BJ (cell line): ENCODE measurements at regions not wholly inside any gene's neighbourhood (a gene's known extent, or its start where the extent isn't known, plus 50 kb on each side); places are given as distances from the start of the nearest gene placed in this dataset.

Experiments
- CTCF ChIA-PET: fragments of 350-600 bp; formaldehyde crosslinking; extraction: SDS; loops from one replicate; lab custom pipeline; 2021; ENCODE audit warnings: antibody characterized with exemption, inconsistent platforms; lab: Yijun Ruan, JAX
- POLR2A ChIA-PET: fragments of 300-600 bp; sonication (Branson Sonifier 250); formaldehyde crosslinking; extraction: SDS; loops from one replicate; lab custom pipeline; 2021; ENCODE audit warnings: antibody characterized with exemption; lab: Charles Lee
- DNase-seq: peaks from one replicate; pipeline ENCODE4 v3.0.0-alpha.2; 2011; ENCODE audit warnings: low read depth
- H3K27me3 ChIP-seq: 2 replicates; pipeline ENCODE4 v1.6.0; 2011; ENCODE audit warnings: low read length; ENCODE audit not compliant: control insufficient read depth, insufficient read depth
- H3K36me3 ChIP-seq: 2 replicates; pipeline ENCODE4 v1.5.1; 2011; ENCODE audit warnings: low read length; ENCODE audit not compliant: control insufficient read depth, insufficient read depth
- H3K4me3 ChIP-seq: 2 replicates; pipeline ENCODE4 v1.5.1; 2011; ENCODE audit warnings: low read depth, mild to moderate bottlenecking, control low read depth, low read length
- CTCF ChIP-seq: IDR thresholded peaks from 2 replicates; pipeline ENCODE4 v1.5.1; 2011; ENCODE audit warnings: low read depth, mild to moderate bottlenecking, control low read depth, inconsistent platforms, low read length, moderate library complexity; ENCODE audit not compliant: insufficient read depth

- no peak for TF ChIP-seq CTCF
- Histone ChIP-seq H3K36me3 (no peaks in the 10 kb centered on the region), H3K27me3 (no peaks in the 10 kb centered on the region), H3K4me3 (no peak overlapping the region)
- POLR2A ChIA-PET: no interaction called here
- CTCF ChIA-PET: no interaction called here
- DNase-seq: no peak
These were observed 76.2 kb upstream of the NTRK2 start for GRCh38 chr9:84593352-84593751.

GRCh38 chr9:84597131-84597530 lies 72.4 kb upstream of the NTRK2 start:
- no peak for TF ChIP-seq CTCF
- Histone ChIP-seq H3K4me3 (no peak overlapping the region), H3K36me3 (no peaks in the 10 kb centered on the region), H3K27me3 (no peaks in the 10 kb centered on the region)
- CTCF ChIA-PET: no interaction called here
- POLR2A ChIA-PET: no interaction called here
- DNase-seq: no peak

- no peaks in the 10 kb centered on the region for H3K27me3 ChIP-seq
- no peak for DNase-seq
- ChIA-PET CTCF (no interaction called here), POLR2A (no interaction called here)
- no peak overlapping the region for H3K4me3 ChIP-seq
- TF ChIP-seq CTCF: no peak
- no peaks in the 10 kb centered on the region for H3K36me3 ChIP-seq
These were observed 70.5 kb upstream of the NTRK2 start for GRCh38 chr9:84598921-84599636.

GRCh38 chr9:84600739-84601138 lies 68.8 kb upstream of the NTRK2 start:
- ChIA-PET POLR2A (no interaction called here), CTCF (no interaction called here)
- H3K36me3 ChIP-seq: no peaks in the 10 kb centered on the region
- TF ChIP-seq CTCF: no peak
- DNase-seq: no peak
- H3K27me3 ChIP-seq: no peaks in the 10 kb centered on the region
- H3K4me3 ChIP-seq: no peak overlapping the region

- CTCF ChIA-PET: interaction anchor here (0.6 to 1.2 kb wide), 2 partner anchors 11 to 220 kb away, joined by 3 to 4 read pairs; no protein-coding TSS in a partner anchor
- H3K36me3 ChIP-seq: no peaks in the 10 kb centered on the region
- H3K4me3 ChIP-seq: no peak overlapping the region
- no peak for TF ChIP-seq CTCF
- H3K27me3 ChIP-seq: no peaks in the 10 kb centered on the region
- POLR2A ChIA-PET: no interaction called here
- no peak for DNase-seq
These were observed 65.3 kb upstream of the NTRK2 start for GRCh38 chr9:84604223-84604622.
